ENCODE measurements at regions not wholly inside any gene's neighbourhood (a gene's known extent, or its start where the extent isn't known, plus 50 kb on each side); places are given as distances from the start of the nearest gene placed in this dataset.
"Not testable (repeated sequence)": the region's sequence is repeated elsewhere in the genome, so short reads cannot be mapped to it uniquely, and the experiment has no call there.

- H3K4me1 ChIP-seq (ENCODE audit: control insufficient read depth in 1 of 2, insufficient read depth in 1 of 2, low read depth in 1 of 2, low read length in 1 of 2) = no peaks in the 10 kb centered on the region
- TF ChIP-seq, protein P1, sequence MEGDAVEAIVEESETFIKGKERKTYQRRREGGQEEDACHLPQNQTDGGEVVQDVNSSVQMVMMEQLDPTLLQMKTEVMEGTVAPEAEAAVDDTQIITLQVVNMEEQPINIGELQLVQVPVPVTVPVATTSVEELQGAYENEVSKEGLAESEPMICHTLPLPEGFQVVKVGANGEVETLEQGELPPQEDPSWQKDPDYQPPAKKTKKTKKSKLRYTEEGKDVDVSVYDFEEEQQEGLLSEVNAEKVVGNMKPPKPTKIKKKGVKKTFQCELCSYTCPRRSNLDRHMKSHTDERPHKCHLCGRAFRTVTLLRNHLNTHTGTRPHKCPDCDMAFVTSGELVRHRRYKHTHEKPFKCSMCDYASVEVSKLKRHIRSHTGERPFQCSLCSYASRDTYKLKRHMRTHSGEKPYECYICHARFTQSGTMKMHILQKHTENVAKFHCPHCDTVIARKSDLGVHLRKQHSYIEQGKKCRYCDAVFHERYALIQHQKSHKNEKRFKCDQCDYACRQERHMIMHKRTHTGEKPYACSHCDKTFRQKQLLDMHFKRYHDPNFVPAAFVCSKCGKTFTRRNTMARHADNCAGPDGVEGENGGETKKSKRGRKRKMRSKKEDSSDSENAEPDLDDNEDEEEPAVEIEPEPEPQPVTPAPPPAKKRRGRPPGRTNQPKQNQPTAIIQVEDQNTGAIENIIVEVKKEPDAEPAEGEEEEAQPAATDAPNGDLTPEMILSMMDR (IDR thresholded peaks at IDR 0.05) = no peak
- H3K27ac ChIP-seq = no peak overlapping the region
- H3K4me3 ChIP-seq (ENCODE audit: low read depth in 1 of 2, low read length in 1 of 2) = no peak overlapping the region
- no peaks in the 10 kb centered on the region for H3K27me3 ChIP-seq
- no peaks in the 10 kb centered on the region for H3K36me3 ChIP-seq
- H3K9me3 ChIP-seq = no peaks in the 10 kb centered on the region
Observed at GRCh38 chr7:80999771-81000170, 80.9 kb upstream of the SEMA3C start.

DNA sequence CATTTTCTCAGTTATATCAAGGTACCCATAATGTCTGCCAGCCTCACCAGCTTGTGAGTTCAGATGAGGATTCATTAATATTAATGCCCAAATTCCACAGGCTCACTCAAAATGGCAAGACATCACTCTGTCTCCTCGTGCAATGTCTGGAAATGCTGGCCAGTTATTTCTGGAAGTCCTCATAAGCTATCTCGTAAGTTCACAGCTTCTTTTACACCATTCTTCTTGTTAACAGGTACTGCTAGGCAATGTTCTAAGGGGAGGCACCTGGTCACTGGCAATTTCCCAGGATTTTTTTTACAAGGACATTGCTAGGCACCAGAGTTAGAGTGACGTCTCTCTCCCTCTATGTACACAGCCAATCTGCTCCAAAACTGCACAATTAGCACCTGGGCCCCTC, 80.2 kb upstream of the SEMA3C start:
- Histone ChIP-seq H3K4me1 (ENCODE audit: control insufficient read depth in 1 of 2, insufficient read depth in 1 of 2, low read depth in 1 of 2, low read length in 1 of 2) (no peaks in the 10 kb centered on the region), H3K27me3 (no peaks in the 10 kb centered on the region), H3K4me3 (ENCODE audit: low read depth in 1 of 2, low read length in 1 of 2) (no peak overlapping the region), H3K27ac (no peak overlapping the region), H3K36me3 (no peaks in the 10 kb centered on the region), H3K9me3 (no peaks in the 10 kb centered on the region)
- TF ChIP-seq, protein P1 (IDR thresholded peaks at IDR 0.05) = no peak

GRCh38 chr7:80997841-80998240, 79.0 kb upstream of the SEMA3C start:
- no peaks in the 10 kb centered on the region for H3K9me3 ChIP-seq
- no peaks in the 10 kb centered on the region for H3K36me3 ChIP-seq
- H3K27me3 ChIP-seq = no peaks in the 10 kb centered on the region

DNA sequence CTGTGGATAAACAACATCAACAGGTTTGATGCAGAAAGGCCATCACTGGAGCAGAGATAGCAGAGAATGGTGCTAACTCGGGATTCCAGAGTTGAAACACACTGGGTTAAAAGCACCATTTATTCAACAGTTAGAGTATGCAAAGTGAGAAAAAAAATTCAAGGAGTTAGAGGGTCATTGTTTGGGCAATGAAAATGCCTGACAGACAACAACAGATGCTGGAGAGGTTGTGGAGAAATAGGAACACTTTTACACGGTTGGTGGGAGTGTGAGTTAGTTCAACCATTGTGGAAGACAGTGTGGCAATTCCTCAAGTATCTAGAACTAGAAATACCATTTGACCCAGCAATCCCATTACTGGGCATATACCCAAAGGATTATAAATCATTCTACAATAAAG, 77.4 kb upstream of the SEMA3C start:
- H3K27me3 ChIP-seq; H3K4me1 ChIP-seq (ENCODE audit: control insufficient read depth in 1 of 2, insufficient read depth in 1 of 2, low read depth in 1 of 2, low read length in 1 of 2); H3K27ac ChIP-seq; H3K36me3 ChIP-seq; H3K4me3 ChIP-seq (ENCODE audit: low read depth in 1 of 2, low read length in 1 of 2); H3K9me3 ChIP-seq: not testable (repeated sequence)

More at GRCh38 chr7:80997841-80998240, 79.0 kb upstream of the SEMA3C start:
- Histone ChIP-seq H3K27ac (no peak overlapping the region), H3K4me1 (ENCODE audit: control insufficient read depth in 1 of 2, insufficient read depth in 1 of 2, low read depth in 1 of 2, low read length in 1 of 2) (no peaks in the 10 kb centered on the region), H3K4me3 (ENCODE audit: low read depth in 1 of 2, low read length in 1 of 2) (no peak overlapping the region)
- TF ChIP-seq, protein P1 (IDR thresholded peaks at IDR 0.05) = no peak

DNA sequence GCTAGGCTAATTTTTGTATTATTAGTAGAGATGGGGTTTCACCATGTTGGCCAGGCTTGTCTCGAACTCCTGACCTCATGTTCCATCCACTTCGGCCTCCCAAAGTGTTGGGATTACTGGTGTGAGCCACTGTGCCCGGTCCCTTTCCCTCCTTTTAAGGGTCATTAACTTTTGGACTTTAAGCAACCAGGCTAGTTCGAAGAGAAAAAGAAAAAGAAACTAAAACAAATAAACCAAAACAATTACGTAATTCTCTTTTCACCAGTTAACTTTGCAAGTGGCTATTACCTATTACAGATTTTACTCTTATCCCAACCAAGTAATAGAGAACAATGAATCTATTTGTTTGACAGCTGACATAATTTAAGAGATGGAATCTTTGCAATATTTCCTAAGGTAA, 72.8 kb upstream of the SEMA3C start:
- no peaks in the 10 kb centered on the region for H3K36me3 ChIP-seq

DNA sequence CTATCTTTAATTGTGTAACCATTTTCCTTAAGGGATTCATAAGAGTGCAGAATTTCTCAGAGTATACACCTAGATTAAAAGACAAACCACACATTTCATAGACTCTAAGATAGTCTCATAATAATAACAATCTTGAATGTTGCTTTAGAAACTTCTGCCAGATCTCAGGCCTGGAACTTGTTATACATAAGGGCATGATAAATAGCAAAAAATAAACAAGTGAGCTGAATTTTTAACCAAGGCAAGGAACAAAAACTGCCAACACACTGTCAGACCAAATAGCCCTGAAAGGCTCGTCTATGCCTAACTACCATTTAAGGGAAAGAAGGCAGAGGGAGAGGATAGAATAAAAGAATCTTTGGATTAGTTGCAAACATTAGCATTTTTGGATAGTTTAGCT, 65.8 kb upstream of the SEMA3C start:
- Histone ChIP-seq H3K27ac (no peak overlapping the region), H3K36me3 (no peaks in the 10 kb centered on the region), H3K9me3 (no peaks in the 10 kb centered on the region), H3K27me3 (no peaks in the 10 kb centered on the region), H3K4me3 (ENCODE audit: low read depth in 1 of 2, low read length in 1 of 2) (no peak overlapping the region), H3K4me1 (ENCODE audit: control insufficient read depth in 1 of 2, insufficient read depth in 1 of 2, low read depth in 1 of 2, low read length in 1 of 2) (no peaks in the 10 kb centered on the region)
- TF ChIP-seq, protein P1 (IDR thresholded peaks at IDR 0.05) = no peak

More for the DNA sequence above, 72.8 kb upstream of the SEMA3C start:
- Histone ChIP-seq H3K27me3 (no peaks in the 10 kb centered on the region), H3K27ac (no peak overlapping the region), H3K4me3 (ENCODE audit: low read depth in 1 of 2, low read length in 1 of 2) (no peak overlapping the region), H3K9me3 (no peaks in the 10 kb centered on the region), H3K4me1 (ENCODE audit: control insufficient read depth in 1 of 2, insufficient read depth in 1 of 2, low read depth in 1 of 2, low read length in 1 of 2) (no peaks in the 10 kb centered on the region)
- TF ChIP-seq, protein P1 (IDR thresholded peaks at IDR 0.05) = no peak

All from neutrophil (primary cell).